Panc1 (cell line): ENCODE measurements at regions not wholly inside any gene's neighbourhood (a gene's known extent, or its start where the extent isn't known, plus 50 kb on each side); places are given as distances from the start of the nearest gene placed in this dataset.

Source experiments
- ATAC-seq: fragments of 200-7000 bp; cut with Tn5 transposase; 2 replicates; pipeline ENCODE4 v1.9.1; 2020; ENCODE audit warnings: mild to moderate bottlenecking, moderate library complexity
- BruUV-seq: library from RNA; stranded (reverse); fragments of 400-500 nt; replicated peaks from 2 replicates; lab custom pipeline; 2021; lab: Mats Ljungman, UMichigan
- CTCF ChIA-PET: fragments of 300-600 bp; sonication (Branson Sonifier 250); formaldehyde crosslinking; loops from one replicate; lab custom pipeline; 2022; ENCODE audit warnings: antibody characterized with exemption; lab: Charles Lee
- POLR2A ChIA-PET: fragments of 300-600 bp; sonication (Branson Sonifier 250); formaldehyde crosslinking; loops from one replicate; lab custom pipeline; 2022; ENCODE audit warnings: antibody characterized with exemption; lab: Charles Lee
- DNase-seq: peaks from one replicate; pipeline ENCODE4 v3.0.0-alpha.2; 2010; ENCODE audit warnings: low read depth, low spot score
- H3K27ac ChIP-seq: 2 replicates; pipeline ENCODE4 v1.5.1; 2011; ENCODE audit warnings: mild to moderate bottlenecking, low read length, inconsistent platforms
- H3K27me3 ChIP-seq: fragments of 200-500 bp; sonication (Bioruptor generic); 2 replicates; pipeline ENCODE4 v1.6.0; 2014; ENCODE audit warnings: low read length, inconsistent platforms; ENCODE audit not compliant: control insufficient read depth, insufficient read depth
- H3K36me3 ChIP-seq: fragments of 200-500 bp; sonication (Bioruptor generic); 2 replicates; pipeline ENCODE4 v1.5.1; 2014; ENCODE audit warnings: inconsistent platforms, mild to moderate bottlenecking, low read length, moderate library complexity; ENCODE audit not compliant: control insufficient read depth, insufficient read depth
- H3K4me1 ChIP-seq: 2 replicates; pipeline ENCODE4 v1.5.1; 2011; ENCODE audit warnings: inconsistent platforms, mild to moderate bottlenecking, low read length, moderate library complexity; ENCODE audit not compliant: control insufficient read depth, insufficient read depth
- H3K4me3 ChIP-seq, 2 experiments: 2 replicates each; pipeline ENCODE4 v1.5.1; 2011 to 2012; ENCODE audit warnings: low read depth in 2 of 2, low read length in 2 of 2, mild to moderate bottlenecking in 2 of 2, inconsistent platforms in 1 of 2, moderate library complexity in 1 of 2
- H3K9me3 ChIP-seq: fragments of 200-500 bp; sonication (Bioruptor generic); 2 replicates; pipeline ENCODE4 v1.5.1; 2014; ENCODE audit warnings: low read depth, mild to moderate bottlenecking, inconsistent platforms, low read length, moderate library complexity; ENCODE audit not compliant: control insufficient read depth, insufficient read depth
- CTCF ChIP-seq: fragments of 450-650 bp; IDR thresholded peaks from 2 replicates; pipeline ENCODE4 v1.5.1; 2017; ENCODE audit warnings: mild to moderate bottlenecking
- POLR2AphosphoS5 ChIP-seq: IDR thresholded peaks from 2 replicates; pipeline ENCODE4 v1.6.1; 2012; ENCODE audit warnings: mild to moderate bottlenecking, low read depth, low read length, moderate library complexity
- REST ChIP-seq, 2 experiments: IDR thresholded peaks; 2 replicates each; pipeline ENCODE4 v1.6.1; 2011 to 2012; ENCODE audit warnings: low read depth in 2 of 2, control low read depth in 1 of 2, low read length in 1 of 2, mild to moderate bottlenecking in 1 of 2, moderate library complexity in 1 of 2; ENCODE audit not compliant: insufficient read depth in 1 of 2
- SIN3A ChIP-seq: IDR thresholded peaks from 2 replicates; pipeline ENCODE4 v1.6.1; 2012; ENCODE audit warnings: low read depth, mild to moderate bottlenecking, low read length, moderate library complexity, borderline replicate concordance; ENCODE audit not compliant: insufficient read depth
- TCF7L2 ChIP-seq: IDR thresholded peaks from 2 replicates; pipeline ENCODE4 v1.6.1; 2011; ENCODE audit warnings: mild to moderate bottlenecking, low read depth, low read length, inconsistent platforms
- in situ Hi-C: cut with HindIII; loops from 2 replicates; pipeline ENCODE4 v1.10.0; 2016; ENCODE audit warnings: low sequenced_read_pairs, low pct_unique_long_range_greater_than_20kb
- intact Hi-C: fragments of 100-400 bp; cut with micrococcal nuclease; formaldehyde crosslinking; loops from one replicate; pipeline ENCODE4 v1.10.0; 2022; ENCODE audit not compliant: unreplicated experiment

- no peak overlapping the region for H3K4me3 ChIP-seq
- no peak overlapping the region for H3K27ac ChIP-seq
- H3K27me3 ChIP-seq, result no peaks in the 10 kb centered on the region
- DNase-seq, result no peak
- BruUV-seq, result no TSS peak
- no peak for ATAC-seq
- CTCF ChIA-PET, result no interaction called here
- H3K4me1 ChIP-seq, result no peaks in the 10 kb centered on the region
- intact Hi-C loops (no loop called here), in situ Hi-C loops (no loop called here)
- TF ChIP-seq CTCF (no peak), TCF7L2 (no peak), POLR2AphosphoS5 (no peak), SIN3A (no peak), REST (IDR thresholded peaks at IDR 0.05; ENCODE audit: insufficient read depth in 1 of 2, low read depth in 2 of 2, low read length in 1 of 2) (no peak)
- H3K9me3 ChIP-seq, result no peaks in the 10 kb centered on the region
- POLR2A ChIA-PET, result no interaction called here
- no peaks in the 10 kb centered on the region for H3K36me3 ChIP-seq
Observed at GRCh38 chr2:16482460-16482859, 183.2 kb downstream of the CYRIA start.

GRCh38 chr2:16481351-16481750 lies 184.3 kb downstream of the CYRIA start:
- TF ChIP-seq SIN3A (no peak), TCF7L2 (no peak), POLR2AphosphoS5 (no peak), REST (IDR thresholded peaks at IDR 0.05; ENCODE audit: insufficient read depth in 1 of 2, low read depth in 2 of 2, low read length in 1 of 2) (no peak), CTCF (no peak)
- intact Hi-C loops, result no loop called here
- BruUV-seq, result no TSS peak
- in situ Hi-C loops, result no loop called here
- ChIA-PET CTCF (no interaction called here), POLR2A (no interaction called here)
- Histone ChIP-seq H3K9me3 (no peaks in the 10 kb centered on the region), H3K27ac (no peak overlapping the region), H3K4me1 (no peaks in the 10 kb centered on the region), H3K4me3 (no peak overlapping the region), H3K36me3 (no peaks in the 10 kb centered on the region), H3K27me3 (no peaks in the 10 kb centered on the region)
- ATAC-seq (no peak), DNase-seq (no peak)
